ENCODE measurements at regions not wholly inside any gene's neighbourhood (a gene's known extent, or its start where the extent isn't known, plus 50 kb on each side); places are given as distances from the start of the nearest gene placed in this dataset.

DNA sequence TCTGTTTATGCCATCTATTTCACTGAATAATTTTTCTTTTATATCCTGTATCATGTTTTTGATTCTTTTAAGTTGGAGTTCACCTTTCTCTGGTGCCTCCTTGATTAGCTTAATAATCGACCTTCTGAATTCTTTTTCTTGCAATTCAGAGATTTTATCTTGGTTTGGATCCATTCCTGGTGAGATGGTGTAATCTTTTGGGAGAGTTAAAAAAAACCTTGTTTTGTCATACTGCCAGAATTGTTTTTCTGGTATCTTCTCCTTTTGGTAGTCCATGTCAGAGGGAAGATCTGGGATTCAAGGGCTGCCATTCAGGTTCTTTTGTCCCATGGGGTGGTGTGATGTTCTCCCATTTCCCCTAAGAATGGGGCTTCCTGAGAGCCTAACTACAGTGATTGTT, 800.8 kb upstream of the TYRP1 start:
- no peak overlapping the region for H3K4me3 ChIP-seq
- H3K9me3 ChIP-seq, result no peaks in the 10 kb centered on the region; the same call in 2 of the 3 replicates
- ATAC-seq (no peak), DNase-seq (ENCODE audit: low read depth in 1 of 2, low spot score in 1 of 2) (no peak), FAIRE-seq (no peak)
- no peaks in the 10 kb centered on the region for H3K4me1 ChIP-seq
- H3K4me2 ChIP-seq, result no peak overlapping the region
- no peak overlapping the region for H3K27ac ChIP-seq
- ChIA-PET CTCF (no interaction called here), POLR2A (no interaction called here)
- WGBS (ENCODE audit: missing lambda C conversion rate), result 6% methylated on average over 1 of the region's 1 CpG
- no peak for TF ChIP-seq CBX8 (IDR thresholded peaks at IDR 0.05)
- no peak for TF ChIP-seq FOXS1 (CRISPR knock-in tag; IDR thresholded peaks at IDR 0.05)
- no peak for TF ChIP-seq MYC (IDR thresholded peaks at IDR 0.05; ENCODE audit: borderline replicate concordance, low read length)

DNA sequence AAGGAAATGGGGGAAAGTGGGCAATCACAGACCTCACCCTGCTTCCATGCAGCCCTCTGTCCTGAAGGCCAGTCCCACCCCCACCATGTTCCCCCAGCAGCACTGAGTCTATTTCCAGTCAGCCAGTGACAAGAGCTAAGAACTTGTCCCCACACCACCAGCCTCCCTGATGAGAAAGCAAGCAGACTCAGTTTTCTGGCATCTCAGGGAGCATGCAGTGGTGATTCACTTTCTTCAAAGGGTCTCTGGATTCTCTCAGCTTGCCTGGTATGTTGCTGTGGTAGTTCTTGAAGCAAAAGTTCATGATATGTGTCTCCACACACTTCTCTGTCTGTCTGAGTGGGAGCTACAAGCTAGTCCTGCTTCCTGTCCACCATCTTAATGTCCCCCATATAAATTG, 799.9 kb upstream of the TYRP1 start:
- DNase-seq (ENCODE audit: low read depth in 1 of 2, low spot score in 1 of 2), result no peak
- no peak overlapping the region for H3K4me3 ChIP-seq
- ATAC-seq, result no peak
- no peak for TF ChIP-seq CHD2 (IDR thresholded peaks at IDR 0.05; ENCODE audit: low read length, partially characterized antibody)
- no peak overlapping the region for H3K4me2 ChIP-seq
- H3K9me3 ChIP-seq, result no peaks in the 10 kb centered on the region; the same call in 2 of the 3 replicates
- CTCF ChIA-PET, result no interaction called here
- no peak for FAIRE-seq
- H3K4me1 ChIP-seq, result no peaks in the 10 kb centered on the region
- POLR2A ChIA-PET, result no interaction called here
- H3K27ac ChIP-seq, result no peak overlapping the region

DNA sequence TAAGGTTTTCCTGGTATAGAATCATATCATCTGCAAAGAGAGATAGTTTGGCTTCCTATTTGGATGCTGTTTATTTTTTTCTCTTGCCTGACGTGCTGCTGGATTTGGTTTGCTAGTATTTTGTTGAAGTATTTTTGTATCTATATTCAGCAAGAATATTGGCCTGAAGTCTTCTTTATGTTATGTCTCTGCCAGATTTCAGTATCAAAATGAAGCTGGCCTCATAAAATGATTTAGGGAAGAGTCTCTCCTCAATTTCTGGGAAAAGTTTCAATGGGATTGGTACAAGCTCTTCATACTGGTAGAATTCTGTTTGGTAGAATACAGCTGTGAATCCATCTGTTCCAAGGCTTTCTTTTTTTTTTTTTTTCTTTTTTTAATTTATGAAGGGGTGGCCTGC, 799.0 kb upstream of the TYRP1 start:
- Histone ChIP-seq H3K27ac (no peak overlapping the region), H3K4me3 (no peak overlapping the region), H3K9me3 (no peaks in the 10 kb centered on the region; the same call in 2 of the 3 replicates), H3K4me1 (no peaks in the 10 kb centered on the region), H3K4me2 (no peak overlapping the region)
- no peak for ATAC-seq
- no peak for DNase-seq (ENCODE audit: low read depth in 1 of 2, low spot score in 1 of 2)
- WGBS (ENCODE audit: missing lambda C conversion rate), result 3% methylated on average over 1 of the region's 1 CpG
- TF ChIP-seq HOXA7 (CRISPR knock-in tag; IDR thresholded peaks at IDR 0.05) (no peak), ZFP36 (IDR thresholded peaks at IDR 0.05; ENCODE audit: borderline replicate concordance, partially characterized antibody) (no peak)
- POLR2A ChIA-PET, result no interaction called here
- CTCF ChIA-PET, result no interaction called here
- no peak for FAIRE-seq

DNA sequence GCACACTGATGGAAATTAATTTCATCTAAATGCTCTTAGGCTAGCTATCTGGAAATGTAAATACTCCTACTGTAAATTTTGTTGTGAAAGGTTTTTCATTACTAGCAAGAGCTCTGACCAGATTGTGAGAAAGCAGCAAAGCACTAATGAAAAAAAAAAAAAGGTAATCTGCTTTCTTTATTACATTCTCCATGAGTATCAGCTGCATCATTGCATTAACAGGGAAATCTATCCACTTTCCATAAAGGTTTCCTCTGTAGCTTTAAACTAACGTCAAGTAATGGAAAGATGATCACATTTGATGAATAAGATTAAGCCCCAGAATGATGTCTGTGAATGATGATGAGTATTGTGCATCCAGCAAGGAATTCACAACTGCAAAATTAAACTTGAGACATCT, 790.6 kb upstream of the TYRP1 start:
- no peak for FAIRE-seq
- no peak for DNase-seq (ENCODE audit: low read depth in 1 of 2, low spot score in 1 of 2)
- Histone ChIP-seq H3K27ac (no peak overlapping the region), H3K4me3 (no peak overlapping the region), H3K9me3 (no peaks in the 10 kb centered on the region; the same call in 2 of the 3 replicates), H3K4me1 (no peaks in the 10 kb centered on the region), H3K4me2 (no peak overlapping the region)
- WGBS (ENCODE audit: missing lambda C conversion rate), result 3% methylated on average over 1 of the region's 1 CpG
- POLR2A ChIA-PET, result no interaction called here
- ATAC-seq, result no peak
- CTCF ChIA-PET, result no interaction called here
- TF ChIP-seq NR3C1 (IDR thresholded peaks at IDR 0.05), result no peak
- TF ChIP-seq HOXB13 (CRISPR knock-in tag; IDR thresholded peaks at IDR 0.05; ENCODE audit: low read depth), result no peak
- no peak for TF ChIP-seq FOSL2 (IDR thresholded peaks at IDR 0.05)
- TF ChIP-seq FOSL2 (CRISPR knock-in tag; IDR thresholded peaks at IDR 0.05), result no peak
- no peak for TF ChIP-seq FOSB (CRISPR knock-in tag; IDR thresholded peaks at IDR 0.05)
- TF ChIP-seq SREBF2 (IDR thresholded peaks at IDR 0.05), result no peak

DNA sequence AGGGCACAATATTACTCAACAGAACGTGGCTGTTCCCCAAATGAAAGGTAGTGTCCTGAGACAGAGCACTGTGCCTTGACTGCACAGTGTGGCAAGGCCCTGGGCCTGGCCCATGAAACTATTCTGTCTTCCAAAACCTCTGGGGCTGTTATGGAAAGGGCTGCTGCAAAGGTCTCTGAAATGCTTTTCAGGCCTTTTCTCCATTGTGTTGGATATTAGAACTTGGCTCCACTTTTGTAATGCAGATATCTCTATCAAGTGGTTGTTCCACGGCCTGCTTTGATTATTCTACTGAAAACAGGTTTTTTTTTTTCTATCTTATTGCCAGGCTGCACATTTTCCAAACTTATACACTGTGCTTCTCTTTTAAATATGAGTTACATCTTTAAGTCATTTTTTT, 777.5 kb upstream of the TYRP1 start:
- ATAC-seq (no peak), FAIRE-seq (no peak)

More for the DNA sequence above, 777.5 kb upstream of the TYRP1 start:
- TF ChIP-seq NR3C1 (IDR thresholded peaks at IDR 0.05) (no peak), ZFP36 (IDR thresholded peaks at IDR 0.05; ENCODE audit: borderline replicate concordance, partially characterized antibody) (no peak), CBX8 (IDR thresholded peaks at IDR 0.05) (no peak), SMC3 (IDR thresholded peaks at IDR 0.05) (no peak), GATA3 (IDR thresholded peaks at IDR 0.05; ENCODE audit: borderline replicate concordance) (no peak), MYC (IDR thresholded peaks at IDR 0.05; ENCODE audit: borderline replicate concordance, low read length) (no peak), MAZ (IDR thresholded peaks at IDR 0.05; ENCODE audit: borderline replicate concordance, low read depth, low read length) (no peak), TP53 (CRISPR knock-in tag; IDR thresholded peaks at IDR 0.05) (no peak), CBX2 (IDR thresholded peaks at IDR 0.05; ENCODE audit: borderline replicate concordance, low read depth) (no peak), RAD21 (conservative IDR thresholded peaks at IDR 0.05 in 1 of 2, IDR thresholded peaks at IDR 0.05 in 1 of 2) (no peak)
- TF ChIP-seq, protein P1, sequence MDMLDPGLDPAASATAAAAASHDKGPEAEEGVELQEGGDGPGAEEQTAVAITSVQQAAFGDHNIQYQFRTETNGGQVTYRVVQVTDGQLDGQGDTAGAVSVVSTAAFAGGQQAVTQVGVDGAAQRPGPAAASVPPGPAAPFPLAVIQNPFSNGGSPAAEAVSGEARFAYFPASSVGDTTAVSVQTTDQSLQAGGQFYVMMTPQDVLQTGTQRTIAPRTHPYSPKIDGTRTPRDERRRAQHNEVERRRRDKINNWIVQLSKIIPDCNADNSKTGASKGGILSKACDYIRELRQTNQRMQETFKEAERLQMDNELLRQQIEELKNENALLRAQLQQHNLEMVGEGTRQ (IDR thresholded peaks at IDR 0.05), result no peak
- H3K4me1 ChIP-seq, result no peaks in the 10 kb centered on the region
- DNase-seq (ENCODE audit: low read depth in 1 of 2, low spot score in 1 of 2), result no peak
- POLR2A ChIA-PET, result no interaction called here
- H3K4me2 ChIP-seq, result no peak overlapping the region
- peaks cover 3% of the 10 kb centered on the region; the same call in 2 of the 3 replicates for H3K9me3 ChIP-seq
- WGBS (ENCODE audit: missing lambda C conversion rate), result 2% methylated on average over 2 of the region's 2 CpGs
- H3K27ac ChIP-seq, result no peak overlapping the region
- CTCF ChIA-PET, result no interaction called here
- H3K4me3 ChIP-seq, result no peak overlapping the region

Measured in A549 (cell line).